HepG2 (cell line): ENCODE measurements at regions not wholly inside any gene's neighbourhood (a gene's known extent, or its start where the extent isn't known, plus 50 kb on each side); places are given as distances from the start of the nearest gene placed in this dataset.

Source experiments
- ATAC-seq: fragments of 200-7000 bp; cut with Tn5 transposase; 3 replicates; pipeline ENCODE4 v1.9.1; 2020; ENCODE audit warnings: mild to moderate bottlenecking, moderate library complexity
- BruUV-seq: library from RNA; stranded (reverse); fragments of 400-500 nt; replicated peaks from 2 replicates; lab custom pipeline; 2021; lab: Mats Ljungman, UMichigan
- CTCF ChIA-PET: fragments of 300-600 bp; formaldehyde crosslinking; extraction: SDS; loops from one replicate; lab custom pipeline; 2021; ENCODE audit warnings: low total read pairs, inconsistent platforms, low intra/inter-chr PET ratio; lab: Yijun Ruan, JAX
- POLR2A ChIA-PET: fragments of 350-600 bp; sonication (Branson Sonifier 250); formaldehyde crosslinking; loops from one replicate; lab custom pipeline; 2020; ENCODE audit warnings: antibody characterized with exemption, inconsistent platforms; lab: Yijun Ruan, JAX
- DNase-seq: peaks from one replicate; pipeline ENCODE4 v3.0.0-alpha.2; 2015; ENCODE audit warnings: low spot score
- FAIRE-seq: peaks from 3 replicates; lab custom pipeline; 2011; peaks lifted over from hg19 to GRCh38; lab: Jason Lieb, UNC
- H2AFZ ChIP-seq: one replicate; pipeline ENCODE4 v1.6.1; 2011; ENCODE audit warnings: low read length, inconsistent platforms
- H3K27ac ChIP-seq: fragments of 300-600 bp; 3 replicates; pipeline ENCODE4 v1.8.0; 2011; ENCODE audit warnings: mixed run types, mild to moderate bottlenecking, mixed read lengths, low read length, inconsistent platforms; ENCODE audit not compliant: insufficient read depth; ENCODE audit errors: extremely low read length
- H3K27me3 ChIP-seq, 2 experiments: fragments of 200-600 bp in 1 of 2; 2 replicates in 1 of 2; 3 replicates in 1 of 2; pipeline versions ENCODE4 v1.6.0 to v1.8.0; 2011; ENCODE audit warnings: low read length in 2 of 2, mild to moderate bottlenecking in 2 of 2, moderate library complexity in 2 of 2, inconsistent platforms in 1 of 2; ENCODE audit not compliant: insufficient read depth in 2 of 2, control insufficient read depth in 1 of 2
- H3K36me3 ChIP-seq, 2 experiments: fragments of 200-600 bp in 1 of 2; replicated peaks in 1 of 2; 2 replicates in 1 of 2; 3 replicates in 1 of 2; pipeline versions ENCODE4 v1.5.1 to v1.8.0; 2011; ENCODE audit warnings: low read length in 2 of 2, inconsistent platforms in 1 of 2; ENCODE audit not compliant: insufficient read depth in 2 of 2, control insufficient read depth in 1 of 2
- H3K4me1 ChIP-seq: 2 replicates; pipeline ENCODE4 v1.5.1; 2012; ENCODE audit warnings: low read length, inconsistent platforms; ENCODE audit not compliant: insufficient read depth
- H3K4me2 ChIP-seq: 2 replicates; pipeline ENCODE4 v1.6.0; 2011; ENCODE audit warnings: low read depth, low read length, inconsistent platforms
- H3K4me3 ChIP-seq, 3 experiments: fragments of 200-600 bp in 1 of 3; sonication (generic), shearing (Covaris generic) in 1 of 3; replicated peaks in 1 of 3; 2 replicates each; pipeline ENCODE4 v1.5.1; 2011 to 2016; ENCODE audit warnings: low read length in 3 of 3, inconsistent platforms in 2 of 3, low read depth in 2 of 3, mild to moderate bottlenecking in 2 of 3, control low read depth in 1 of 3, mixed read lengths in 1 of 3; ENCODE audit not compliant: insufficient read depth in 1 of 3
- H3K79me2 ChIP-seq: one replicate; pipeline ENCODE4 v1.6.1; 2011; ENCODE audit warnings: low read length, inconsistent platforms; ENCODE audit not compliant: insufficient read depth
- H3K9ac ChIP-seq: 2 replicates; pipeline ENCODE4 v1.6.0; 2011; ENCODE audit warnings: mild to moderate bottlenecking, low read depth, low read length, inconsistent platforms; ENCODE audit not compliant: insufficient read depth
- H3K9me3 ChIP-seq: 2 replicates; pipeline ENCODE4 v1.5.1; 2012; ENCODE audit warnings: mild to moderate bottlenecking, low read length
- H4K20me1 ChIP-seq: 2 replicates; pipeline ENCODE4 v1.6.0; 2011; ENCODE audit warnings: inconsistent platforms, mild to moderate bottlenecking, low read length, moderate library complexity; ENCODE audit not compliant: insufficient read depth
- CBX5 ChIP-seq: sonication (generic); formaldehyde crosslinking; IDR thresholded peaks from 2 replicates; pipeline ENCODE4 v1.4.0; 2020; ENCODE audit warnings: missing genetic modification reagents, borderline replicate concordance
- CC2D1A ChIP-seq: sonication (generic); formaldehyde crosslinking; IDR thresholded peaks from 2 replicates; pipeline ENCODE4 v1.8.1; 2023; ENCODE audit warnings: mild to moderate bottlenecking, missing genetic modification reagents
- DMAP1 ChIP-seq: IDR thresholded peaks from 2 replicates; pipeline ENCODE4 v1.6.1; 2016
- KLF16 ChIP-seq, 2 experiments: sonication (generic) in 1 of 2; formaldehyde crosslinking in 1 of 2; IDR thresholded peaks; 2 replicates each; pipeline versions ENCODE4 v1.6.1 to v1.8.0; 2016 to 2023; ENCODE audit warnings: missing genetic modification reagents in 2 of 2, missing compliant biosample characterization in 1 of 2
- MYNN ChIP-seq: sonication (generic); formaldehyde crosslinking; IDR thresholded peaks from 2 replicates; pipeline ENCODE4 v1.4.0; 2020; ENCODE audit warnings: mild to moderate bottlenecking, low read depth, missing genetic modification reagents
- ONECUT2 ChIP-seq: sonication (generic); formaldehyde crosslinking; IDR thresholded peaks from 2 replicates; pipeline ENCODE4 v1.4.0; 2020; ENCODE audit warnings: missing genetic modification reagents
- PCBP2 ChIP-seq: fragments of 200-400 bp; formaldehyde crosslinking; optimal IDR thresholded peaks from 2 replicates; pipeline ENCODE3; 2018; ENCODE audit warnings: low read length, low read depth; ENCODE audit not compliant: poor library complexity, severe bottlenecking
- SATB2 ChIP-seq: sonication (generic); formaldehyde crosslinking; IDR thresholded peaks from 2 replicates; pipeline ENCODE4 v1.5.0; 2020; ENCODE audit warnings: missing genetic modification reagents
- ZBTB43 ChIP-seq: sonication (generic); formaldehyde crosslinking; conservative IDR thresholded peaks from 2 replicates; pipeline ENCODE4 v1.4.0; 2020; ENCODE audit warnings: missing genetic modification reagents
- ZNF281 ChIP-seq: sonication (generic); formaldehyde crosslinking; IDR thresholded peaks from 2 replicates; pipeline ENCODE4 v1.4.0; 2020; ENCODE audit warnings: missing genetic modification reagents, borderline replicate concordance
- ZNF530 ChIP-seq: sonication (generic); formaldehyde crosslinking; IDR thresholded peaks from 2 replicates; pipeline ENCODE4 v1.5.0; 2020; ENCODE audit warnings: low read depth, mild to moderate bottlenecking, missing genetic modification reagents
- ZNF550 ChIP-seq: sonication (generic); formaldehyde crosslinking; IDR thresholded peaks from 2 replicates; pipeline ENCODE4 v1.4.0; 2020; ENCODE audit warnings: mild to moderate bottlenecking, missing genetic modification reagents, borderline replicate concordance
- ZNF569 ChIP-seq: sonication (generic); formaldehyde crosslinking; IDR thresholded peaks from 2 replicates; pipeline ENCODE4 v1.5.0; 2020; ENCODE audit warnings: mild to moderate bottlenecking, missing genetic modification reagents, moderate library complexity, borderline replicate concordance
- ZNF597 ChIP-seq: sonication (generic); formaldehyde crosslinking; IDR thresholded peaks from 2 replicates; pipeline ENCODE4 v1.5.0; 2020; ENCODE audit warnings: missing genetic modification reagents
- ZNF768 ChIP-seq: sonication (generic); formaldehyde crosslinking; IDR thresholded peaks from 2 replicates; pipeline ENCODE4 v1.4.0; 2020; ENCODE audit warnings: missing genetic modification reagents
- WGBS: methylation state at CpG from one replicate; pipeline ENCODE4 v1.1.6; 2017; ENCODE audit warnings: low lambda C conversion rate; 5-methylcytosine and 5-hydroxymethylcytosine counted together
- in situ Hi-C: cut with HindIII; loops from 2 replicates; pipeline ENCODE4 v1.10.0; 2017; ENCODE audit warnings: low pct_unique_long_range_greater_than_20kb; ENCODE audit not compliant: extremely low pct_ligation_motif_present
- intact Hi-C: fragments of 100-400 bp; cut with micrococcal nuclease; formaldehyde crosslinking; loops from one replicate; pipeline ENCODE4 v1.10.0; 2022; ENCODE audit not compliant: unreplicated experiment

- ATAC-seq (no peak), FAIRE-seq (no peak), DNase-seq (no peak)
- CTCF ChIA-PET: no interaction called here
- Histone ChIP-seq H3K36me3 (no peaks in the 10 kb centered on the region), H3K27ac (no peak overlapping the region), H3K79me2 (no peaks in the 10 kb centered on the region), H3K4me2 (no peak overlapping the region), H2AFZ (no peak overlapping the region), H3K27me3 (no peaks in the 10 kb centered on the region), H3K4me1 (no peaks in the 10 kb centered on the region), H3K9me3 (peaks cover 95% of the 10 kb centered on the region), H4K20me1 (no peaks in the 10 kb centered on the region), H3K4me3 (no peak overlapping the region), H3K9ac (no peak overlapping the region)
- intact Hi-C loops: no loop called here
- POLR2A ChIA-PET: no interaction called here
- 0% methylated on average over 2 of the region's 2 CpGs for WGBS
- TF ChIP-seq KLF16 (CRISPR knock-in tag; IDR thresholded peaks at IDR 0.05) (no peak), ZNF281 (CRISPR knock-in tag) (no peak), ONECUT2 (no peak), ZNF768 (CRISPR knock-in tag) (no peak), CC2D1A (no peak), MYNN (no peak), ZNF597 (CRISPR knock-in tag) (no peak), ZNF550 (no peak), PCBP2 (no peak), CBX5 (no peak), ZNF530 (CRISPR knock-in tag) (no peak), ZBTB43 (no peak), ZNF569 (no peak), DMAP1 (no peak), SATB2 (CRISPR knock-in tag) (no peak)
- in situ Hi-C loops: no loop called here
- no TSS peak for BruUV-seq
Observed at GRCh38 chr1:163970151-163970550, 588.8 kb upstream of the PBX1 start.
